ENCODE measurements at regions not wholly inside any gene's neighbourhood (a gene's known extent, or its start where the extent isn't known, plus 50 kb on each side); places are given as distances from the start of the nearest gene placed in this dataset.

GRCh38 chr15:69780981-69781380 lies 316.7 kb downstream of the TLE3 start:
- no peaks in the 10 kb centered on the region for H3K27me3 ChIP-seq (ENCODE audit: insufficient read depth, low read length)
- no peaks in the 10 kb centered on the region for H3K4me1 ChIP-seq (ENCODE audit: insufficient read depth, low read length)
- no peak overlapping the region for H3K27ac ChIP-seq (ENCODE audit: low read depth, low read length)
- no peak overlapping the region for H3K4me3 ChIP-seq (ENCODE audit: low read length)
- H3K36me3 ChIP-seq (ENCODE audit: insufficient read depth, low read length) = no peaks in the 10 kb centered on the region
- no peaks in the 10 kb centered on the region for H3K9me3 ChIP-seq (ENCODE audit: insufficient read depth, low read depth, low read length)
- no peak overlapping the region for H3K9ac ChIP-seq (ENCODE audit: low read depth, low read length)
- 60% methylated on average over 5 of the region's 6 CpGs for WGBS

DNA sequence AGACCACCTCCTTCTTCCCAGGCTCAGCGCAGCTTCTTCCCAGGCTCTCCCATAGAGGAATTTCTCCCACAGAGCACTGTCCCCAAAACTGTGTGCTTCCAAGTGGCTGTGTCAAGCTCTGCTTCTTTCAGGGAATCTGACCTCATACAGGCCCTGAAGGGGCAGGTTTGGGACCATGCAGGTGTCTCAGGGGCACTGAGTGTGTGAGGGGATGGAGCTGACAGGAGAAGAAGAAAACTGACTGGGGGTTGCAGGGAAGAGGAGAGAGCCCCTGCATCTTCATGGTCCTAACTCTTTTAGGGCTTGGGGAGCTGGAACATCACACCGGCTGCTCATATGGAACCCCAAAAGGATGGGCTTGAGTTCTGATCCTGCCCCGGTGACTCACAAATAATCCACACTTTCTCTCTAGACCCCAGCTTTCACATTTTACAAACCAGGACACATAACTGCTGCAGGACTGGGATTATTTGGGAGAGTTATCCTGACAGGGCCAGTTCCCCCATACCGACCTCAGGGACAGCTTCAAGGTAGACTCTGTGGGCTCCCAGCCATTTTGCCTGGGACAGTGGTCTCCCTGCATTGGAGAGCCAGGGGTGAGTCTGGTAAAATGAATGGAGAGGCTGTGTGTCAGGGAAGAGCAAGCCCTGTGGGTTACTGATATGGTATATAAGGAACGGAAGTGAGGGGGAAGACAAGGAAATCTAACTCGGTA lies 316.1 kb downstream of the TLE3 start:
- 93% methylated on average over 6 of the region's 6 CpGs for WGBS
- no peak overlapping the region for H3K9ac ChIP-seq (ENCODE audit: low read depth, low read length)
- H3K4me3 ChIP-seq (ENCODE audit: low read length) = no peak overlapping the region
- no peak overlapping the region for H3K27ac ChIP-seq (ENCODE audit: low read depth, low read length)
- no peaks in the 10 kb centered on the region for H3K27me3 ChIP-seq (ENCODE audit: insufficient read depth, low read length)
- no peaks in the 10 kb centered on the region for H3K36me3 ChIP-seq (ENCODE audit: insufficient read depth, low read length)
- no peaks in the 10 kb centered on the region for H3K4me1 ChIP-seq (ENCODE audit: insufficient read depth, low read length)
- H3K9me3 ChIP-seq (ENCODE audit: insufficient read depth, low read depth, low read length) = no peaks in the 10 kb centered on the region

- Histone ChIP-seq H3K9me3 (ENCODE audit: insufficient read depth, low read depth, low read length) (no peaks in the 10 kb centered on the region), H3K4me3 (ENCODE audit: low read length) (no peak overlapping the region), H3K9ac (ENCODE audit: low read depth, low read length) (no peak overlapping the region), H3K27me3 (ENCODE audit: insufficient read depth, low read length) (no peaks in the 10 kb centered on the region), H3K4me1 (ENCODE audit: insufficient read depth, low read length) (no peaks in the 10 kb centered on the region), H3K27ac (ENCODE audit: low read depth, low read length) (no peak overlapping the region), H3K36me3 (ENCODE audit: insufficient read depth, low read length) (no peaks in the 10 kb centered on the region)
- WGBS = 78% methylated on average over 1 of the region's 1 CpG
Measured at GRCh38 chr15:69782139-69782658, 315.5 kb downstream of the TLE3 start.

DNA sequence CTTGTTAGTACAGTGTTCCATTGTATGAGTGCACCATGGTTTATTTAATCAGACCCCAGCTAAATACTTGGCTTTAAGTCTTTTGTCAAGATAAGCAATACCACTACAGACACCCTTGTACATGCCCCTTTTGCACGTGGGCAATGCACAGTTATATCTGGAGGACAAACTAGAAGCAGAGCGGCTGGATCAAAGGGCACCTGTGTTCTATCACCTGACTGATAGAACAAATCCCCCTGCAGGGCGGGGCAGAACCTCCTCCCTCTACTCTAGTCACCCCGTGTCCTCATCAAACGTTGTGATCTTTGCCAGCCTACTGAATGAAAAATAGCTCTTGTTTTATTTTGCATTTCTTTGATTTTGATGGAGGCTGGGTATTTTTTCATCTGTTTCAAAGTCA lies 314.9 kb downstream of the TLE3 start:
- H3K4me1 ChIP-seq (ENCODE audit: insufficient read depth, low read length) = no peaks in the 10 kb centered on the region
- H3K9ac ChIP-seq (ENCODE audit: low read depth, low read length) = no peak overlapping the region
- no peaks in the 10 kb centered on the region for H3K27me3 ChIP-seq (ENCODE audit: insufficient read depth, low read length)
- H3K9me3 ChIP-seq (ENCODE audit: insufficient read depth, low read depth, low read length) = no peaks in the 10 kb centered on the region
- no peak overlapping the region for H3K27ac ChIP-seq (ENCODE audit: low read depth, low read length)
- no peaks in the 10 kb centered on the region for H3K36me3 ChIP-seq (ENCODE audit: insufficient read depth, low read length)
- no peak overlapping the region for H3K4me3 ChIP-seq (ENCODE audit: low read length)
- 76% methylated on average over 5 of the region's 5 CpGs for WGBS

DNA sequence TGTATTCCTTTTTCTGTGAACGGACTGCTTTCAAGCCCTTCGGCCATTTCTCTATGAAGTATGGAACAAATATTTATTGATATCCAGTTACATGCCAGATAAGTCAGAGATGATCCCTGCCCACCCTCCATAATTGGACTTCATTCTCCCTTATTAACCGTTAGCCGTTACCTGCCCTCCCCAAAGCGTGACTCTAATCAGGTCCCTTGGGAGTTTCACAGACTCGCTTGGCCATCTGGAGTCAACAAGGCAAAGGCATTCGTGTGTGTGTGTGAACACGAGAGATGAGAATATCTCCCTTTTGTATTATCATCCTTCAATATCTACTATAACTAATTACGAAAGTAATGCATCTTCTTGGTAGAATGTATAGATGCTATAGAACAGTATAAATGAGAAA lies 314.5 kb downstream of the TLE3 start:
- 84% methylated on average over 7 of the region's 9 CpGs for WGBS
- H3K4me1 ChIP-seq (ENCODE audit: insufficient read depth, low read length) = no peaks in the 10 kb centered on the region
- no peaks in the 10 kb centered on the region for H3K9me3 ChIP-seq (ENCODE audit: insufficient read depth, low read depth, low read length)
- no peak overlapping the region for H3K9ac ChIP-seq (ENCODE audit: low read depth, low read length)
- H3K27me3 ChIP-seq (ENCODE audit: insufficient read depth, low read length) = no peaks in the 10 kb centered on the region
- no peak overlapping the region for H3K4me3 ChIP-seq (ENCODE audit: low read length)
- no peaks in the 10 kb centered on the region for H3K36me3 ChIP-seq (ENCODE audit: insufficient read depth, low read length)
- H3K27ac ChIP-seq (ENCODE audit: low read depth, low read length) = no peak overlapping the region

- H3K27me3 ChIP-seq (ENCODE audit: insufficient read depth, low read length) = no peaks in the 10 kb centered on the region
- H3K4me1 ChIP-seq (ENCODE audit: insufficient read depth, low read length) = no peaks in the 10 kb centered on the region
- H3K9me3 ChIP-seq (ENCODE audit: insufficient read depth, low read depth, low read length) = no peaks in the 10 kb centered on the region
- WGBS = 79% methylated on average over 4 of the region's 5 CpGs
- H3K36me3 ChIP-seq (ENCODE audit: insufficient read depth, low read length) = no peaks in the 10 kb centered on the region
- H3K27ac ChIP-seq (ENCODE audit: low read depth, low read length) = no peak overlapping the region
- H3K9ac ChIP-seq (ENCODE audit: low read depth, low read length) = no peak overlapping the region
- no peak overlapping the region for H3K4me3 ChIP-seq (ENCODE audit: low read length)
Measured at GRCh38 chr15:69784798-69785566, 312.7 kb downstream of the TLE3 start.

DNA sequence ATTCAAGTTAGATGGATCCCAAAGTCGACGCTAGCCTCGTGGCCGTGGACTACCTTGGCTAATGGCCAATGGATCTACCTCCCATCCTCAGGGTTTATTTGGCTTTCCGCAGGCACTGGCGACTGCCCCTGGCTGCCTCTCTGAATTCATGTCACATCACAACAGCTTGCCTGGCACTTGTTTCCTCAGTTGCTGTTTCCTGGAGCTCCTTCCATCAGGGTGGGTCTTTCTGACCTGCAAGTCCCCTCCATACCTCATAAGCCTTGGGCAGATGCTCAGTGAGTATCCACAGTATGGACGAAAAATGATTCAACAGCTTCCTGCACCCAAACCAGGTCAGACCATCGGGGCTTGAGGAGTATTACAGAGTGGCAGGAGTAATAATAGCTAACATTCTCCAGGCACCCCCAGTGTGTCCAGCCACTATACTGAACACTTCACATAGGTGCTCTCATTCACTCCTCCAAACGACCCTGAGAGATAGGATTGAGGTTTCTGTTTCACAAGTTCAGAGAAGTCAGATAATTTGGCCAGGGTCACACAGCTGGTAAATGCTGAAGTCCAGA lies 311.5 kb downstream of the TLE3 start:
- Histone ChIP-seq H3K9ac (ENCODE audit: low read depth, low read length) (no peak overlapping the region), H3K4me1 (ENCODE audit: insufficient read depth, low read length) (no peaks in the 10 kb centered on the region), H3K4me3 (ENCODE audit: low read length) (no peak overlapping the region), H3K27me3 (ENCODE audit: insufficient read depth, low read length) (no peaks in the 10 kb centered on the region), H3K36me3 (ENCODE audit: insufficient read depth, low read length) (no peaks in the 10 kb centered on the region), H3K9me3 (ENCODE audit: insufficient read depth, low read depth, low read length) (no peaks in the 10 kb centered on the region), H3K27ac (ENCODE audit: low read depth, low read length) (no peak overlapping the region)
- WGBS = 85% methylated on average over 9 of the region's 9 CpGs

DNA sequence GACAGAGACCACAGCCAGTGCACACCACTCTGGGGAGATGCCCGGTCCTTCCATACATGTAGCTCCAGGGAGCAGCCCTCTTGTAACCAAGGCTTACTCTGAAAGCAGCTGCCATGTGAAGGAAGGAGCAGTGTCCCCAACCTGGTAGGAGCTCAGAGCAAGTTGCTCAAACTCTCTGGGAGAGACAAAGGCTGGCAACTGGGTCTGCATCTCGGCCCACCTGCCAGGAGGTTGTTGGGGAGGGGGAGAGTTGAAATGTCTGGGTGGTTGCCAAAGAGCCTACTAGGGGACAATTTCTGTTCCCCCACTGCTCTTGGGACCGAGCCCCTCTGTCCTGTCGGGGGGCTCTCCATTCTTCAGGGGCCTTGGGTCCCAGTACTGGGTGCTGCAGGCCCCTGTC lies 309.9 kb downstream of the TLE3 start:
- no peaks in the 10 kb centered on the region for H3K9me3 ChIP-seq (ENCODE audit: insufficient read depth, low read depth, low read length)
- 92% methylated on average over 4 of the region's 4 CpGs for WGBS
- H3K27me3 ChIP-seq (ENCODE audit: insufficient read depth, low read length) = no peaks in the 10 kb centered on the region
- no peak overlapping the region for H3K27ac ChIP-seq (ENCODE audit: low read depth, low read length)
- no peaks in the 10 kb centered on the region for H3K36me3 ChIP-seq (ENCODE audit: insufficient read depth, low read length)
- no peaks in the 10 kb centered on the region for H3K4me1 ChIP-seq (ENCODE audit: insufficient read depth, low read length)
- H3K4me3 ChIP-seq (ENCODE audit: low read length) = no peak overlapping the region
- H3K9ac ChIP-seq (ENCODE audit: low read depth, low read length) = no peak overlapping the region

- Histone ChIP-seq H3K36me3 (ENCODE audit: insufficient read depth, low read length) (no peaks in the 10 kb centered on the region), H3K27me3 (ENCODE audit: insufficient read depth, low read length) (no peaks in the 10 kb centered on the region), H3K4me1 (ENCODE audit: insufficient read depth, low read length) (peaks cover 5% of the 10 kb centered on the region; the same call in 1 of the 2 replicates), H3K27ac (ENCODE audit: low read depth, low read length) (no peak overlapping the region), H3K4me3 (ENCODE audit: low read length) (no peak overlapping the region), H3K9ac (ENCODE audit: low read depth, low read length) (no peak overlapping the region), H3K9me3 (ENCODE audit: insufficient read depth, low read depth, low read length) (no peaks in the 10 kb centered on the region)
- WGBS = 93% methylated on average over 9 of the region's 9 CpGs
Measured at GRCh38 chr15:69789648-69790393, 307.9 kb downstream of the TLE3 start.

DNA sequence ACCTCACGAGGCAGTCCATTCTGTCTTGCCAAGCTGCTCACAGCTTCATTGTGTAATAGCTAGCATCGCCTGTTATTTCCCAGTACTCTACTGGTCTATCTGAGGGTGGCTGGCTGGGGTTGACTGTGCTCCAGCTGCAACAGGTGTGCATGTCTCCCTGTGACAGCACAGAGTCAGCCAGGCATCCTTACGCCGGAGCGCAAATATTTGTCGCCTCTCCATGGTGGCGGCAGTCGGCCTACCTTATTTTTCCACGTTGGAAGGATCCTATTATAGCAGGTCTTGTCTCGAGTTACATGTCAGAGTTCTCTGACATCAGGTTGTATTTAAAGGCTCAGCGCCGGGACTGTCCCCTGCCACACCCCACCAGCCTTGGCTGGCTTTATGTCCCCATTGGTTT lies 307.1 kb downstream of the TLE3 start:
- H3K36me3 ChIP-seq (ENCODE audit: insufficient read depth, low read length) = no peaks in the 10 kb centered on the region
- H3K27me3 ChIP-seq (ENCODE audit: insufficient read depth, low read length) = no peaks in the 10 kb centered on the region
- H3K4me1 ChIP-seq (ENCODE audit: insufficient read depth, low read length) = peaks cover 9% of the 10 kb centered on the region; the same call in 1 of the 2 replicates
- H3K27ac ChIP-seq (ENCODE audit: low read depth, low read length) = no peak overlapping the region
- no peaks in the 10 kb centered on the region for H3K9me3 ChIP-seq (ENCODE audit: insufficient read depth, low read depth, low read length)
- H3K9ac ChIP-seq (ENCODE audit: low read depth, low read length) = no peak overlapping the region
- no peak overlapping the region for H3K4me3 ChIP-seq (ENCODE audit: low read length)
- 90% methylated on average over 12 of the region's 12 CpGs for WGBS

DNA sequence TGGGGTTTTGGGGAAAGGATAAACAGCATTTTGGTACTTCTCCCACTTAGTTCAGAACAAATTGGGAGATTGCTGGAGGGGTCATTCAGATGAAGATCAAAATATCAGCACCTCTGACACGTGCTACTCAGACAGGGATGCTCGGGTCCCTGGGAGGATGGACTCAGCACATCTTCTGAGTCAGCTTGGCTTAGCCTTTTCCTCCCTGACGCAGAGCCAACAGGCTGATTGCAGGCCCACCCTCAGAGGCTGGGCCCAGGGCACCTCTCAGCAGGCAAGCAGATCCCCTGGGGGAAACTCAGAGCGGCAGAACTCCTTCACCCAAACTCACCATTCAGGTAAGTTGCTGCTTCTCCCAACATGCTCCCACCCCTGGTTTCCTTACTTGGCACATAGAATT lies 304.9 kb downstream of the TLE3 start:
- Histone ChIP-seq H3K4me1 (ENCODE audit: insufficient read depth, low read length) (peaks cover 9% of the 10 kb centered on the region; the same call in 1 of the 2 replicates), H3K9ac (ENCODE audit: low read depth, low read length) (no peak overlapping the region), H3K27me3 (ENCODE audit: insufficient read depth, low read length) (no peaks in the 10 kb centered on the region), H3K9me3 (ENCODE audit: insufficient read depth, low read depth, low read length) (no peaks in the 10 kb centered on the region), H3K4me3 (ENCODE audit: low read length) (no peak overlapping the region), H3K36me3 (ENCODE audit: insufficient read depth, low read length) (no peaks in the 10 kb centered on the region), H3K27ac (ENCODE audit: low read depth, low read length) (no peak overlapping the region)
- 89% methylated on average over 4 of the region's 4 CpGs for WGBS
